Right lobe of liver (tissue), 4 donors: ENCODE measurements at regions not wholly inside any gene's neighbourhood (a gene's known extent, or its start where the extent isn't known, plus 50 kb on each side); places are given as distances from the start of the nearest gene placed in this dataset.

Experiments
- POLR2A ChIP-seq: fragments of 450-650 bp; IDR thresholded peaks from one replicate; pipeline ENCODE4 v1.6.1; 2017; ENCODE audit warnings: antibody characterized with exemption, mild to moderate bottlenecking
- TF ChIP-seq, protein P1 (sequence below), 4 donors: fragments of 200-600 bp in 3 of 4; fragments of 450-650 bp in 1 of 4; IDR thresholded peaks; one replicate each; pipeline versions ENCODE4 v1.5.1 to v1.8.0; 2016 to 2022; ENCODE audit warnings: antibody characterized with exemption in 4 of 4, mild to moderate bottlenecking in 2 of 4
- donor health status: DM: no; HTN: no; CAD: no.
- donor health status: DM: no; HTN: no; CAD: no.
- donor health status: DM: no; HTN: yes; CAD: no.

GRCh38 chr16:86894029-86894567 is 315.7 kb downstream of the FOXL1 start:
- TF ChIP-seq, protein P1, sequence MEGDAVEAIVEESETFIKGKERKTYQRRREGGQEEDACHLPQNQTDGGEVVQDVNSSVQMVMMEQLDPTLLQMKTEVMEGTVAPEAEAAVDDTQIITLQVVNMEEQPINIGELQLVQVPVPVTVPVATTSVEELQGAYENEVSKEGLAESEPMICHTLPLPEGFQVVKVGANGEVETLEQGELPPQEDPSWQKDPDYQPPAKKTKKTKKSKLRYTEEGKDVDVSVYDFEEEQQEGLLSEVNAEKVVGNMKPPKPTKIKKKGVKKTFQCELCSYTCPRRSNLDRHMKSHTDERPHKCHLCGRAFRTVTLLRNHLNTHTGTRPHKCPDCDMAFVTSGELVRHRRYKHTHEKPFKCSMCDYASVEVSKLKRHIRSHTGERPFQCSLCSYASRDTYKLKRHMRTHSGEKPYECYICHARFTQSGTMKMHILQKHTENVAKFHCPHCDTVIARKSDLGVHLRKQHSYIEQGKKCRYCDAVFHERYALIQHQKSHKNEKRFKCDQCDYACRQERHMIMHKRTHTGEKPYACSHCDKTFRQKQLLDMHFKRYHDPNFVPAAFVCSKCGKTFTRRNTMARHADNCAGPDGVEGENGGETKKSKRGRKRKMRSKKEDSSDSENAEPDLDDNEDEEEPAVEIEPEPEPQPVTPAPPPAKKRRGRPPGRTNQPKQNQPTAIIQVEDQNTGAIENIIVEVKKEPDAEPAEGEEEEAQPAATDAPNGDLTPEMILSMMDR (IDR thresholded peaks at IDR 0.05) = no peak
- no peak for TF ChIP-seq POLR2A
